ENCODE measurements at regions not wholly inside any gene's neighbourhood (a gene's known extent, or its start where the extent isn't known, plus 50 kb on each side); places are given as distances from the start of the nearest gene placed in this dataset.

GRCh38 chr1:214208460-214208859 lies 72.5 kb upstream of the SMYD2 start:
- no peak for DNase-seq (ENCODE audit: low spot score)

GRCh38 chr1:214209260-214209808 lies 71.6 kb upstream of the SMYD2 start:
- DNase-seq (ENCODE audit: low spot score): no peak

- DNase-seq (ENCODE audit: low spot score): no peak
Measured at GRCh38 chr1:214213136-214213535, 67.8 kb upstream of the SMYD2 start.

DNA sequence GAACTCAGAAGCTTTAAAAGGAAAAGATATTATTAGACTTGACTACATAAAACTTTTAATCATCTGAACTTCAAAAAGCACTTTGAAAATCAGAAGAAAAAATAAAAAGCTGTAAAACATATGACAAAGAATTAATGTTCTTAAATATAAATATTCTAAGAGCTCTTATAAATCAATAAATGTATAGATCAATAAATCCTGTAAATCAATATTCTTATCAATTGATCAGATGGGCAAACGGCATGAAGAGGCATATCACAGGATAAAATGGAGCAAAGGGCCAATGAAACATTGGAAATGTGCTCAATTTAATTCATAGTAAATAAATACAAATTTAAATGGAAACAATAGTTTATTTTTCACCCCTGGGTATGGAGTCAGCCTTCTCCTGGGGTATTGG lies 66.1 kb upstream of the SMYD2 start:
- no peak for DNase-seq (ENCODE audit: low spot score)

- no peak for DNase-seq (ENCODE audit: low spot score)
Measured at GRCh38 chr1:214215583-214215982, 65.4 kb upstream of the SMYD2 start.

- DNase-seq (ENCODE audit: low spot score): no peak
Measured at GRCh38 chr1:214216021-214216420, 64.9 kb upstream of the SMYD2 start.

GRCh38 chr1:214216779-214217178 lies 64.2 kb upstream of the SMYD2 start:
- no peak for DNase-seq (ENCODE audit: low spot score)

DNA sequence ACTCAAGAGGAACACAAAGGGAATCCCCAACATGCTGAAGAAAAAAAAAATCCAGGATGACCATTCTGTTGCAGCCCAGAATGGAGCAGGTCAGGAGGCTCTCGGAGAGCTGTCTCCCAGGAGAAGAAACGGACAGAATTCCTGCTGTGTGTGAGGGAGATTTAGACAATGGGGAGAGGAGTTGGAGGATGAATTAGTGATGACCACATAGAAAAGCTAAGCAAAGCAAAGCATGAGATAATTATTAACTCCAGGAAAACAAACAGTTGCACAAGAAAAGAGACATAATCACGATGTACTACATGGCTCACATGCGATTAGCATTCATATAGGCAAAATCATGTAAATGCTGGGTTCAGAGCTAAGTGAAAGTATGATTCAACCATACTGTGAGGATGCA lies 61.1 kb upstream of the SMYD2 start:
- no peak for DNase-seq (ENCODE audit: low spot score)

DNA sequence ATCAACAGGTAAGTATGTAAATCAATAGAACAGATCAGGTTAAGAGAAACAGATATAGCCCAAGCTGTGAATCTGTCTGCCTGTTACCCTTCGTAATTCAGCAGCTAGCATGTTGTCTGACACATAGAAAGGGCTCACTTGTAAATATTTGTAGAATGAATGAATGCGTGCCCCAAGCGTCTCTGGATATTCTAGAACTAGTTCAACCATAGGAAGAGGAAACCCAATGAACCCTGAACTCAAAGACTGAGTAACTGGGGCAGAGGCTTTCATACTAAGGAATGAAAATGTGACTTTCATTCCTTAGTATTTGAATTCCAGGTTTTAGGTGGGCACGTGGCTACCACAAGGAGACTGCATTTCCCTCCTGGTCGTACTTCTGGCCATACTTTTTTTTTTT lies 60.1 kb upstream of the SMYD2 start:
- no peak for DNase-seq (ENCODE audit: low spot score)

- no peak for DNase-seq (ENCODE audit: low spot score)
Measured at GRCh38 chr1:214224611-214225354, 56.2 kb upstream of the SMYD2 start.

GRCh38 chr1:214228976-214229375 lies 52.0 kb upstream of the SMYD2 start:
- no peak for DNase-seq (ENCODE audit: low spot score)

- no peak for DNase-seq (ENCODE audit: low spot score)
Measured at GRCh38 chr1:214229736-214230135, 51.2 kb upstream of the SMYD2 start.
